VCaP (cell line): ENCODE measurements at regions not wholly inside any gene's neighbourhood (a gene's known extent, or its start where the extent isn't known, plus 50 kb on each side); places are given as distances from the start of the nearest gene placed in this dataset.
A peak's percentile ranks its signal among the peaks of the same experiment; 100 is the strongest.

ENCODE experiments used
- H3K27ac ChIP-seq: fragments of 450-650 bp; 2 replicates; pipeline ENCODE4 v1.5.1; 2017
- CTCF ChIP-seq: fragments of 450-650 bp; conservative IDR thresholded peaks from 2 replicates; pipeline ENCODE4 v1.5.1; 2017; ENCODE audit warnings: mild to moderate bottlenecking, moderate library complexity

GRCh38 chr5:180441564-180442051 is 52.6 kb upstream of the CNOT6 start:
- H3K27ac ChIP-seq, result peak overlapping the region; percentile 81; the same call in 1 of the 2 replicates
- TF ChIP-seq CTCF, result no peak
